Left ventricle myocardium superior (tissue), 1 donor: ENCODE measurements at regions not wholly inside any gene's neighbourhood (a gene's known extent, or its start where the extent isn't known, plus 50 kb on each side); places are given as distances from the start of the nearest gene placed in this dataset.
"Not testable (repeated sequence)": the region's sequence is repeated elsewhere in the genome, so short reads cannot be mapped to it uniquely, and the experiment has no call there.

ENCODE experiments used
- ATAC-seq: fragments of 200-7000 bp; cut with Tn5 transposase; one replicate; pipeline ENCODE4 v1.9.1; 2020; ENCODE audit warnings: mild to moderate bottlenecking, moderate library complexity
- DNase-seq: peaks from one replicate; pipeline ENCODE4 v3.0.0-alpha.2; 2020
- intact Hi-C: fragments of 100-400 bp; cut with micrococcal nuclease; formaldehyde crosslinking; loops from one replicate; pipeline ENCODE4 v1.11.0; 2022
- donor health status: DM: no; HTN: yes; CAD: no; lungs with severe emphysema.

DNA sequence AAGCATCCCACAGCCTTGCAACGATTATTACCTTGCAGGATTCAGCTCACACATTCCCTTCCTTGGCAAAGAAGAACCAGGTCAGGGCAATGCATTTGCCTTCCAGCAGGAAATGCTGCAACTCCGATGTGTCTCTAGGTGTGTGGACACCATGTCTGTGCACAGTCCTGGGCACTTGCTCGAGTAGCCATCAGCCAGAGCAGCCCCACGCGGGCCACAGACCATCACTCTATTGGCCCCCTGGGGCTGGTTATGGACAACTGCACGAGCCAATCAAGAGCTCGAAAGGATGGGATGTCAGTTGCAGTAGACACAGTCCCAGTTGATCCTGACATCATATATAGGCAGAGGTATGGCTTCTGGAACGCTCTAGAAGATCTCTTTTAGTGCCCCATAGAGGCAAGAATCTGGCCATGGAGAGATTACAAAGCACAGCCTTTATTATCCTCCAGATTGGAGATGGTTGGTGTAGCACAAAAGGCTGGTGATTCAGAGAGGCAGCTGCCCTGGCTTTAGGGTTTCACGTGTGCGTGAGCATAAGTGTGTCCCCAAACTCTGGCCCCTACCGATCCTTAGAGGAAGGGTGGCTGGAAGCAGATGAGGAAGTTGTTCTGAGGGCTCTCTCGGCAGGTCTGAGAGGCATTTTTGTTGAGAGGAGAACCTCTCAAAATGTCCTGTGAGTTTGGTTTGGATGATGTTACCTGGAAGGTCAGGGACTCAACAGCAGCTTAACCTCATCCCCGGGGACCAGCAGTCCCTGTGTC, 403.8 kb downstream of the SEC14L1 start:
- ATAC-seq (no peak), DNase-seq (no peak)
- intact Hi-C loops = loop anchor here (5.0 kb wide), 1 partner anchor 468 kb away; no protein-coding TSS in a partner anchor

DNA sequence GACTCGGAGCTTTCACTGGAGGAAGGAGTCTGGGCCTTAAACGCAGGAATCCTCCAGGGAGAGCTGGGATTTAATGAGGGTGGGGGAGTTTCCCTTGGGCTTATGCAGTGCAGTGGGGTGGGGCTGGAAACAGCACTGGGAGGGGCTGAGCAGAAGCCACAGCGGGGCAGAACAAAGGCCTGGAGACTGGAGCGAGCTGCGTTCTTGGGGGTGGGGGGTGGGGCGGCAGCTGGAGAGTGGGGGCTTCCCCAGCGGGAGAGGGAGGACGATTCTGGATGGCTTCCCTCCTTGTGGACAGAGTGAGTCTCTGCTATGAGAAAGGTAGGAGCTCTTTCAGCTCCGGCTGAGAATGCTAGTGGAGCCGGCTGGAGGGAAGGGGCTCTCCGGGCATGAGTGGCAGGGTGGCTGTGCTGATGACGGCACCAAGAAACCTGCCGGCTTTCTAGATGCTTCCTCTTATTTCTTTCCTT, 406.0 kb downstream of the SEC14L1 start:
- intact Hi-C loops = no loop called here
- DNase-seq (no peak), ATAC-seq (no peak)

DNA sequence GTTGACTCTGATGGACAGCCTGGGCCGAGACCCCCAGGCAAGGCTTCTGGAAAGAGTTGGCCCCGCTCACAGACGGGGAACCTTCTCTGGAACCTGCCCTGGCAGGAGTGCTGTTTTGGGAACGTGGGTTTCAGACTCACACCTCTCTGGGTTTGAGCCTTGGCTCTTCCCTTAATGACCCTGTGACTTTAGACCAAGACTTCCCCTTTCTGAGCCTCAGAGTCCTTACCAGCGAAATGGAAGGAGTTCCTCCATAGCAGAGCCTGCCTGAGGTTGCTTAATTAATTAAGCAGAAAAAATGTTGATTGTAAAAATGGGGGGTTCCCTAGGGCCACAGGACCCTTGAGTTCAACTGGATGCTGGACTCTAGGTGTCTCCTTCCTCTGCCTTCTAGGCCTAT, 408.2 kb downstream of the SEC14L1 start:
- DNase-seq (no peak), ATAC-seq (no peak)
- intact Hi-C loops = no loop called here

DNA sequence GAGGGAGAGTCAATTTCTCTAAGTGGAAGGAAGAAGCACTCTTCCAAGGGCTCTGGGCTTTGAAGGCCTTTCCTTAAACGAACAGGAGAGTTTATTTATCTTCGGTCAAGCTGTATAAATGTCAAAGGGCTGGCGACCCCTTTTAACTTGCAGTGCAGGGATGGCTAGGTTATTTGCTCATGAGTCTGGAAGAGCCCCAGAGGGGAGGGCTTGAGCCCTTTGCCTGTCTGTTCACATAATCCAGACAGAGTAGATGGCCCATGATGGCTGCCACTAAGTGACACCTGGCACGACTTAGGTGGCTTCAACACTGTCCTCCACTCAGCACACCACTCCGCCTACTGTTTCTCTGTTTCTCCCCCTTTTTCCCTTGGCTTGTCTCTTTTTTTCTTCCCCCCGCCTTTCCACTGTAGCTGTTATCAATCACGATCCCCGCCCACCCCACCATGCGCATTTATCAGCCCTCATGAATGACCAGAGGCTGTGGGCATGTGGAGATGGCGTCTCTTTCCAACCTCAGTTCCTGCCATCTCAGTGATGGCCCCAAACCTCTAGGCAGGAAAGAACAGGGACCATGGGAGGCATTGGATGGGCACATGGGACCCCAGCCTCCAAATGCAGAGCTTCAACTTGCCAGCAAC, 408.7 kb upstream of the TNRC6C start:
- ATAC-seq (no peak), DNase-seq (no peak)
- intact Hi-C loops = no loop called here

DNA sequence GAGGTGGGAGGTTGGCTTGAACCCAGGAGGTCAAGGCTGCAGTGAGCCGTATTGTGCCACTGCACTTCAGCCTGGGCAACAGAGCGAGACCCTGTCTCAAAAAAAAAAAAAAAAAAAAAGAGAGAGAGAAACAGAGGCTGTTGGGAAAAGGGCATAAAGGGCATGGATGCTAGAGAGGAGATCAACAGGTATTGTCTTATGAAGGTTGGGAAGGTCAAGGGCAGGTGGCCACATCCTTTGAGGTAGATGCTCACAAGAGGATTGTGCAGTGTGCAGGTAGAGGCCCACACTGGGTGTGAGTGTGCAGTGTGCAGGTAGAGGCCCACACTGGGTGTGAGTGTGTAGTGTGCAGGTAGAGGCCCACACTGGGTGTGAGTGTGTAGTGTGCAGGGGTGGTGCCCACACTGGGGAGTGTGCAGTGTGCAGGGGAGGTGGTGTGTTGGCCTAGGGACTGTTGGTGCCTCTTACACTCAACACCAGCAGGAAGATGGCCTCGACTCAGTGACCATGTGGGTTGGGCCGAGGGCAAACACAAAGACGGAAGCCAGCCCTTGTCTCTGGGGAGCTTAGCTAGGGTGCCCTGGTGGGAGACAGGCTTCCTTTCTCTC, 404.9 kb upstream of the TNRC6C start:
- intact Hi-C loops = no loop called here
- DNase-seq (no peak), ATAC-seq (no peak)

DNA sequence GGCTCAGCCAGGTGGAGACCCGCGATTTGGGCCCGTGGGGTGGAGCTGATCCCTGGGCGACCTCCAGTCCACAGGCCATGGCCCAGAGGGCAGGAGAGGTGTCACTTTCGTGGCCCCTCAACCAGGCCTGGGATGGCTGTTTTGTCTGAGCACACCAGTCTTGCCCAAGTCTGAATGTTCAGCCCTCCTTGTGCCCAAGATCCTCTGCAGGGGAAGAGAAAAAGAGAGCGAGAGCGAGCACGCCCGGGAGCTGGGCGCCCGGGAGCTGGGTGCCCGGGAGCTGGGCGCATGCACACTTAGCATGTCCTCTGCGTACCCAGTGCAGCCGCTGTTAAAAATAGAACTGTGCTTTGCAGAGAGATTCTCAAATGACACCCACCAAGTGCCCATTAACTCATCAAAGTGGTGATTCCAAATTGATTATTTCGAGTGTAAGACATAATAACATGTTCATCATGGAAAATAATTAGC, 403.3 kb upstream of the TNRC6C start:
- peak; percentile 90 for ATAC-seq
- DNase-seq = no peak
- intact Hi-C loops = no loop called here

DNA sequence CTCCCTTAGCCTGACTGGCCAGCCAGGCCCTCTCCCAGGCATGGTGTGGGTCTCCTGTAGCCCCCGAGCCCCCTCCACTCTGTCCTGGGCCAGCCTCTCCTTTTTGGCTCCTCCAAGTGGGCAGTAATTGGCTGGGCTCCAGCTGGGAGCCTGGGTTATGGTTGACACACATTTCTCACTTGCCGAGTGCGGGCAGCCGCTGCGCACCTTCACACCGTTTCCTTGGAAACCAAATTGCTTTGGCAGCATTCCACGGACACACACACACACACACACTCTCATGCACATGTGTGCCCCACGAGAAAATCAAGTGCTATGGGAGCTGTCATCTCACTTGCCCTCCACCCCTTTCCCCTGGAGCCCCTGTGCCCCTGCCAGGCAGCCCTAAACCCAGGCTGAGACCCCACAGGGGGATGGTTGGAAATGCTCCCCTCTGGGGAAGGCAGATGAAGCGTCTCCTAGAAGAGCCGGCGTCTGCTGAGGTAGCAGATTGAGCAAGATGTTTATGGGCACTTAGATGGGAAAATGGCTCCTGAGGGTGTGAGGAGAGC, 402.7 kb upstream of the TNRC6C start:
- intact Hi-C loops = no loop called here
- ATAC-seq = peak; percentile 36
- DNase-seq = peak; percentile 51

DNA sequence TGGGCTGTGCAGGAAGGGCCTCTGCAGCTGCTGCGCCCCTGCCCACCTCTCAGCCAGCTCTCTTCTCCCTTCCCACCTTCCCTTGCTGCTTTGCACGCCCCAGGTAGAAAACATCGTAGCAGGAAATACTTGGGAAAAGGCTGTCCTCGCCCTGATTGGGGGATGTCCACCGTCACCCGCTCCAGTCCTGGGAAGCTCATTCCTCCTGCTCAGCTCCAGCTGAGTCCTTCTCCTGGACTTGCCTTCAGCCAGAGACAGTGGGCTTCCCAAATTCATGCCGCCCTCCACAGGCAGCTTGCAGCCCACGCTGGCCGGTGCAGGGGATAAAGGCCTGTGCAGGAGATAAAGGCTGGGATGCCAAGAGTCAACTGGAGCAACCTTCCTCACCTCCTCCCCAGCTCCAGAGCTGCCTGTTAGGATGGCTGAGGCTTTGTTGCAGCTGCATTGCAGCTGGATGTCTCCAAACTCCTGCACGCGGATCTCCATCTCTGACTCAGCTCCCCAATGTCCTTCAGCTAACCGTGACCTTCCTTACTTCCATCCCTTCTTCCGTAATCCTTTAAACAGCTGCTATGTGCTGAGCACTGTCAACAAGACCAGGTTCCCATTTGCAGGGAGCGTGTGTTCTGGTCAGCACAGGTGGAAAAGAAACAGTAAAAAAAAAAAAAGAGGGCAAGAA, 402.0 kb upstream of the TNRC6C start:
- intact Hi-C loops = no loop called here
- ATAC-seq = no peak

DNA sequence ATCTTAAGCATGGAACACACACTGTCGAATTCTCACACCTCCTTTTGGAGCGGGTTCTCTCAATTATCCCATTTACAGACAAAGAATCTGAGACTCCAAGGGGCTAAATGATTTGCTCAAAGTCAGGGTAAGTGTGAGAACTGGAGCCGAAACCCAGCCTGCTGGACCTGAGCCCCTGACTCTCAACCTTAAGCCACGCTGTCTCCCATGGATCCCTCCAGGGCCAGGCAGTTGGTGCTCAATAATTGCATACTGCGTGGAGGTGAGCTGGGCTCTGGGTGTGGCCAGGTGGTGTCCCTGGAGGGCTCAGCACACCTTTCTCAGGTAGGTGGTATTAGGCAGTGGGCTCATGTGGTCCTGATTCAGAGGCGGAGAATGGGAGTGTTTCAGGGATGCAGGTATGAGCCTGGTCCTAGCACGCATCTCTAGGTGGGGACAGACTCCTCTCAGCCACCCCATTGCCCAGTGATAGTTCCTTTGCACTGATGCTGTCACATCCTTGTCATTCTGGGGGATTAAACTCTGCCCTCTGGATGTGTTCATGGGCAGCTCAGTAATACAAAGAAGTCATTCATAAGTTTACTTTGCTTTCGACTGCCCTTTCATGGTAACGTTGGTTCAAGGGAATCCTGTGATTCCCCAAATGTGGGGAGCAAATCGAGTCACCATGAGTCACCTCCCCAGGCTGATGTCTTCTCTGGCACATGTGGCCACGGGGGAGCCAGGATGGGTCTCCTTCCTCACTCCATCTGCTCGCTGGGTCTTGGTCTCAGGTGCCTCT, 399.5 kb upstream of the TNRC6C start:
- ATAC-seq = no peak
- intact Hi-C loops = no loop called here
- DNase-seq = no peak

More for the DNA sequence above, 402.0 kb upstream of the TNRC6C start:
- DNase-seq = no peak

DNA sequence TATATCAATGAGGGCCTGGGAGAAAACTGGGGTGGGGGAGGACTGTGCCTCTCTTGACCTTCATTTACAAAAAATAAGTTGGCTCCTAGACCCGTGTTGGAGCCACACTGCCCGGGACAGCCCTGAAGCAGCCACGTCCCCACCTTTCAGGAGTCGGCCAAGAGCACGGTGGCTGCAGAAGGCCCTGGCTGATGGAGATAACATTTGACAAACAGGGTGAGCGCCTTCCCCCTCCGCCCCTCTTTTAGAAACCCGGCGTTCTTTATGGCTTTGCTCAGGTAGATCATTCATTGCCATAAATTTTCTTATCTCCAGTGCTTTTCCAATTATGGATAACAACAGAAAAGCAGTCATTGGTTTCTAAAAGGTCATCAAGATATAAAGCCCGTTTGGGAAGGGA, 398.1 kb upstream of the TNRC6C start:
- intact Hi-C loops = no loop called here
- ATAC-seq = no peak
- no peak for DNase-seq

DNA sequence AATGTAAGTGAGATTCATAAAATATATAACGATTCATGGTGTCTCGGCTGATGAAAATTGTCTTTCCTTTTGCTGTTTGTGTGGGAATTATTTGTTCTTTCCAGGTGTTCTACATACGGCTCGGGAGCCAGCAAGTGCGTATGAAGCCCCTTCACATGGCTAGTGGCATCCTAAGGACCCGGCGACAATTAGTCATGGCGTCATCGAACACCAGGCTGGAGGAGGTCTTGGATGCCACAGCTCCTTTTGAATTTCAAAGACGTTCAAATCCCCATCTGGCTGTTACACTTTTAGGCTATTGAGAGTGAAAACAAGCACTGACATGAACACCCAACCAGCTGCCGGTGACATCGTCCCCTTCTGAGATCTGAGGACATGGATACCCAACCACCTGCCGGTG, 397.7 kb upstream of the TNRC6C start:
- no peak for ATAC-seq
- DNase-seq = no peak
- intact Hi-C loops = no loop called here

DNA sequence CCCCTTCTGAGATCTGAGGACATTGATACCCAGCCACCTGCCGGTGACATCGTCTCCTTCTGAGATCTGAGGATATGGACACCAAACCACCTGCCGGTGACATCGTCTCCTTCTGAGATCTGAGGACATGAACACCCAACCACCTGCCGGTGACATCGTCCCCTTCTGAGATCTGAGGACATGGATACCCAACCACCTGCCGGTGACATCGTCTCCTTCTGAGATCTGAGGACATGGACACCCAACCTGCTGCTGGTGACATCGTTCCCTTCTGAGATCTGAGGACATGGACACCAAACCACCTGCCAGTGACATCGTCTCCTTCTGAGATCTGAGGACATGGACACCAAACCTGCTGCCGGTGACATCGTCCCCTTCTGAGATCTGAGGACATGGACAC, 396.1 kb upstream of the TNRC6C start:
- ATAC-seq, intact Hi-C loops, DNase-seq: not testable (repeated sequence)

DNA sequence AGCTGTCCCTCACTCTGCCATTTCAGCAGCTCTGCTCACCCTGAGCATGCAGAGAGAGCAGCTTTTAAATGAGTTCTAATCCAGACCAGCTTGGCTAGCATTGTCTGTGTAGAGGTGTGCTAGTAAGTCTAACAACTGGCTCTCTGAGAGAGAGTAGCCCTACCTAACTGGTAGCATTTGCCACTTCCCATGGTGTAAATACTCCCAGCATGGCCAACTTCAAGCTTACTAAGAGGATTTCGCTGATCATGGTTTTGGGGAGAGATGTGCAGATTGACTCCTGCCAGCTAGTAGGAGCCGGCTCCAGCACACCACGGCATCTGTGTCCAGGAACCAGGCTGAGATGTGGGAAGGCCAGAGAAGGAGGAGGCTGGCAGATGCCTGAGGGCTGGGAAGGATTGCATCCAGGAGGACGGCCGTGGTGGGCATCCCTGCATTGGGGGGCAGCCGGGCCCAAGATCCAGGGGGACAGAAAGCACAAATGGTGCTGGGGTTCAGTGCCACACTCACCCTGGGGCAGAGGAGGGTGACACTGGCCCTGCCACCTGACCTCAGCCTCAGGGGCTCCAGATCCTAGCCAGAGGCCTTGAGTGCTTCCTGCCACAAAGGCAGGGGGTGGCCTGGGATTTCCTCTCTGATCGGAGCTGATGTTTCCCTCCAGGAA, 394.9 kb upstream of the TNRC6C start:
- no peak for ATAC-seq
- intact Hi-C loops = no loop called here
- DNase-seq = no peak

DNA sequence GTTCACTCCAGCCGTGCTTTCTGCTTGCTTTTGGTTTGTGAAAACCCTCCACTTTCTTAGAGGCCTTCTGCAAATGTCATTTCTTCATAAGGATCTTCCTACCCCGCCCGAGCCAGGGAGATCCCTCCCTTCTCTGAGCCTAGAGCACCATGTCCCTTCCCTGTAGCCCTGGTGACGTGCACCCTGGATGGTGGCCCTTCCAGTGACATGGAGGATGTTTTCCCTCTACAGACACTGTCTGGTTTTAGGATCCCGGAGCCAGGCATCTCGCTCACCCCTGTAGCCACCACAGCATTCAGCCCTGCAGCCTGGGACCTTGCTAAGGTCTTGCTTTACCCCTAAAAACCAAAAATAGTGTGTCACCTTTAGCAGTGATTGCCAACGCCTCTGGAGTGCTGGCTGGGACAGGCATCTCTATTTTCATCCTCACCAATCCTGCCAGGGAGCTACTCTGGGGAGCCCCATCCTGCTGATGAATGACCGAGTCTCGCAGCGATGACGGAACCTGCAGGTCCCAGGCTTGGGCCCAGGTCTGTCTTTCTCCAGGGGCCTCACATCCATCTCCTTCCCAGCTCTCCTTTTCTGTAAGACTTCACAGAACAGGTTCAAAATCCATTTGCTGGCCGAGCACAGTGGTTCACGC, 394.1 kb upstream of the TNRC6C start:
- ATAC-seq (peak; percentile 86), DNase-seq (no peak)
- intact Hi-C loops = no loop called here

DNA sequence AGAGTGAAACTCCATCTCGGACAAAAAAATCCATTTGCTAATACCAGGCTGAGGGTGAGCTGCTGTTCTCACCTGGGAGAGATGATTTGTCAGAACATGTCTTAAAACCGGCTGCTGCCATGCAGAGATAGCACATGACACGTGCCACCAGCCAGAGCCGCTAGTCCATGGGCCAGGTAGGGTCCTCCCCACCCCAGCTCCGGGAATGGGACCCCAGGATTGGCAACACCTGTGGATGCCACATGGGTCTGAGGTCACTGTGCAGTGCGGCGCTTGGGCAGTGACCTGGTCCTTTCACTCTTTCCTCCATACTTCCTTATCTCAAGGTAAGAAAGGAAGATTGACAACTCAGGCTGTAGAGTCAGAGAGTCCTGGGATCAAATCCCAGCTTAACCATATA, 393.3 kb upstream of the TNRC6C start:
- intact Hi-C loops = no loop called here
- ATAC-seq (no peak), DNase-seq (no peak)

DNA sequence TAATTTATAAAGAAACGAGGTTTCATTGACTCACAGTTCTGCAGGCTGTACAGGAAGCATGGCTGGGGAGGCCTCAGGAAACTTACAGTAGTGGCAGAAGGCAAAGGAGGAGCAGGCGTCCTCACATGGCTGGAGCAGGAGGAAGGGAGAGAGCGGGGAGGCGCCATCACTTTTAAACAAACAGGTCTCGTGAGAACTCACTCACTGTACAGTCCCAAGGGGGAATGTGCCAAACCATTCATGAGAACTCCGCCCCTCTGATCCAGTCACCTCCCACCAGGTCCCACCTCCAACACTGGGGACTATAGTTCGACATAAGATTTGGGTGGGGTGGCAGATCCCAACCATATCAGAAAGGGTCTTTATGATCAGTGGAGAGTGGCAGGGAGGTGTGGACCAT, 392.4 kb upstream of the TNRC6C start:
- no peak for ATAC-seq
- DNase-seq = no peak
- intact Hi-C loops = no loop called here

DNA sequence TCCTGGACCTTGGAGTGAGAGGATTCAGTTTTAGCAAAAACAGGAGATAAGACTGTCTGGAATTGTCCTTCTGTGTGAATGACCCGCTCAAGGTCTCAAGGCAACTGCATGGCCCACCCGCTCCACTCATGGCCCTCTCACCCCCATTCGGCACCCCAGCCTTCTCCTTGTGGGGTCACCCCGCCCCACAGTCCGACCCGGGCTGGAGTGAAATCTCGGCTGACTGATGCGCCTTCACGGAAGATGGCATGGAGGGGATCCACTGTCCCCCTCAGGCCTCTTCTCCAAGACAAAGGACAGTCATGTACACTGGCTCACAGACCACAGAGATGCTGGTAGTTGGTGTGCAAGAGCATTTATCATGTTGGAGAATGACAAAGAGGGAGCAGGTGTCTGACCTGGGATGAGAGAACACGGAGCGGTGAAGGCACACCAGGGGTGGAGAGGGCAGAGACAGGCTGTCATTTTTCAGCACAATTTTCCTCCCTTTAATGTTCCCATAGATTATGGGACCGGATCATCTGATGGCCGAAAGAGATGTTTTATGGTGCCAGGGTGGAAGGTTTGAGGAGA, 391.9 kb upstream of the TNRC6C start:
- DNase-seq (no peak), ATAC-seq (no peak)
- intact Hi-C loops = no loop called here

DNA sequence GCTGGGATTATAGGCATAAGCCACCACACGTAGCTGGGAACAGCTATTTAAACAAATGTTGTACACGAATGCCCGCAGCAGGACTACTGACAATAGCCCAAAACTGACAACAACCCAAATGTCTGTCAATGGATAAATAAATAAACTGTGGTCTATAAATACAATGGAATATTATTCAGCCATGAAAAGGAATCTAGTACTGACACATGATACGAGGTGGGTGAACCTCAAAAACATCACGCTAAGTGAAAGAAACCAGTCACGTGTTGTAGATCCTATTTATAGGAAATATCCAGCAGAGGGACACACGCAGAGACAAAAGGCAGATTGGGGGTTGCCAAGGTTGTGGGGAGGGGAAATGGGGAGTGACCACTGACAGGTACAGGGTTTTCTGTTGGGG, 390.0 kb upstream of the TNRC6C start:
- ATAC-seq (no peak), DNase-seq (no peak)
- intact Hi-C loops = no loop called here
